SH-SY5Y (cell line): ENCODE measurements at regions not wholly inside any gene's neighbourhood (a gene's known extent, or its start where the extent isn't known, plus 50 kb on each side); places are given as distances from the start of the nearest gene placed in this dataset.

ENCODE experiments used
- GATA2 ChIP-seq: IDR thresholded peaks from 2 replicates; pipeline ENCODE4 v1.6.1; 2011; ENCODE audit warnings: mild to moderate bottlenecking, low read depth, low read length
- GATA3 ChIP-seq: IDR thresholded peaks from 2 replicates; pipeline ENCODE4 v1.6.1; 2011; ENCODE audit warnings: low read depth, mild to moderate bottlenecking, low read length, moderate library complexity

DNA sequence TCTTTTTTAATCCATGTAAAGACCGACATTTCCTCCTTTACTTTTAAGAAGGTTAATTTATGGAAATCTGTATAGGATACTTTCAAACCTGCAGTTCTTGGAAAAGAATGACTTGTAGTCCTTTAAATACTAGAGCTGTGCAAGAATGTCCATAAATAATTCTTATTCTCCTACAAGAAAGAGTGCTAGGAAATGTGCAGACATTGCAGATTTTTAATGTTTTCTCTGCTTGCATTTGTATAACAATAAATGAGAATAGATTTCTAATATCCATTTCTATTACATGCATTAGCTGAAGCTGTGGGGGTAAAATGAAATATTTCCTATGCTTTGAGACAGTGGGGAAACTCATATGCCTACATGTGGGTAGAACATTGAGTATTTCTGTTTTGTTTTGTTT is 607.2 kb upstream of the NOVA1 start:
- TF ChIP-seq GATA3 = no peak
- no peak for TF ChIP-seq GATA2
